Mucosa of descending colon (tissue), 3 donors: ENCODE measurements at regions not wholly inside any gene's neighbourhood (a gene's known extent, or its start where the extent isn't known, plus 50 kb on each side); places are given as distances from the start of the nearest gene placed in this dataset.

Experiments
- ATAC-seq: fragments of 200-7000 bp; cut with Tn5 transposase; one replicate; pipeline ENCODE4 v1.9.1; 2020; ENCODE audit warnings: mild to moderate bottlenecking, moderate library complexity
- DNase-seq, 3 donors: peaks; one replicate each; pipeline ENCODE4 v3.0.0-alpha.2; 2020
- H3K36me3 ChIP-seq: fragments of 200-600 bp; one replicate; pipeline ENCODE4 v1.8.0; 2021; ENCODE audit warnings: low read depth, mild to moderate bottlenecking
- H3K4me1 ChIP-seq: fragments of 200-600 bp; one replicate; pipeline ENCODE4 v1.8.0; 2021; ENCODE audit warnings: low read depth, mild to moderate bottlenecking
- H3K4me3 ChIP-seq: fragments of 200-600 bp; one replicate; pipeline ENCODE4 v1.8.0; 2021; ENCODE audit warnings: mild to moderate bottlenecking
- H3K9me3 ChIP-seq: fragments of 200-600 bp; one replicate; pipeline ENCODE4 v1.8.0; 2021; ENCODE audit warnings: mild to moderate bottlenecking
- CTCF ChIP-seq: fragments of 200-600 bp; IDR thresholded peaks from one replicate; pipeline ENCODE4 v1.8.0; 2022; ENCODE audit warnings: antibody characterized with exemption, mild to moderate bottlenecking
- intact Hi-C, 2 donors: fragments of 100-400 bp; cut with DNase I in 1 of 2; cut with micrococcal nuclease in 1 of 2; formaldehyde crosslinking; loops; one replicate each; pipeline versions ENCODE4 v1.11.0 to v1.11.1; 2022; cut with DNase I, micrococcal nuclease
- donor health status: DM: no; HTN: no; CAD: no; lungs with moderate emphysema.
- donor health status: DM: no; HTN: no; CAD: no.
- donor health status: DM: no; HTN: yes; CAD: no.

- H3K36me3 ChIP-seq: no peaks in the 10 kb centered on the region
- DNase-seq (no peak), ATAC-seq (no peak)
- no peaks in the 10 kb centered on the region for H3K4me1 ChIP-seq
- no peak for TF ChIP-seq CTCF
- H3K4me3 ChIP-seq: no peak overlapping the region
- intact Hi-C loops: no loop called here
- no peaks in the 10 kb centered on the region for H3K9me3 ChIP-seq
These were observed 68.4 kb upstream of the SMARCA2 start for GRCh38 chr9:1946526-1947283.

- Histone ChIP-seq H3K4me1 (no peaks in the 10 kb centered on the region), H3K36me3 (no peaks in the 10 kb centered on the region), H3K9me3 (no peaks in the 10 kb centered on the region), H3K4me3 (no peak overlapping the region)
- no peak for TF ChIP-seq CTCF
- intact Hi-C loops: no loop called here
- ATAC-seq (no peak), DNase-seq (no peak)
These were observed 67.7 kb upstream of the SMARCA2 start for GRCh38 chr9:1947438-1947837.

GRCh38 chr9:1948541-1948940 lies 66.6 kb upstream of the SMARCA2 start:
- H3K36me3 ChIP-seq: no peaks in the 10 kb centered on the region
- ATAC-seq (no peak), DNase-seq (no peak)
- no peak overlapping the region for H3K4me3 ChIP-seq
- no peak for TF ChIP-seq CTCF
- no peaks in the 10 kb centered on the region for H3K9me3 ChIP-seq
- H3K4me1 ChIP-seq: no peaks in the 10 kb centered on the region
- intact Hi-C loops: no loop called here

GRCh38 chr9:1951446-1951845 lies 63.7 kb upstream of the SMARCA2 start:
- H3K9me3 ChIP-seq: no peaks in the 10 kb centered on the region
- no peak overlapping the region for H3K4me3 ChIP-seq
- intact Hi-C loops: no loop called here
- DNase-seq (no peak), ATAC-seq (no peak)
- no peaks in the 10 kb centered on the region for H3K36me3 ChIP-seq
- no peak for TF ChIP-seq CTCF
- no peaks in the 10 kb centered on the region for H3K4me1 ChIP-seq

- DNase-seq (no peak), ATAC-seq (no peak)
- no peak for TF ChIP-seq CTCF
- H3K36me3 ChIP-seq: no peaks in the 10 kb centered on the region
- no peaks in the 10 kb centered on the region for H3K9me3 ChIP-seq
- no peak overlapping the region for H3K4me3 ChIP-seq
- no peaks in the 10 kb centered on the region for H3K4me1 ChIP-seq
- intact Hi-C loops: no loop called here
These were observed 63.1 kb upstream of the SMARCA2 start for GRCh38 chr9:1952001-1952400.

- no peaks in the 10 kb centered on the region for H3K36me3 ChIP-seq
- intact Hi-C loops: no loop called here
- H3K4me3 ChIP-seq: no peak overlapping the region
- ATAC-seq: no peak
- no peaks in the 10 kb centered on the region for H3K9me3 ChIP-seq
- TF ChIP-seq CTCF: no peak
- H3K4me1 ChIP-seq: no peaks in the 10 kb centered on the region
- DNase-seq: no peak
These were observed 60.9 kb upstream of the SMARCA2 start for GRCh38 chr9:1954238-1954637.
